NOMO-1 treated with DMSO at 0.1 percent for 48 hours (cell line): ENCODE measurements at regions not wholly inside any gene's neighbourhood (a gene's known extent, or its start where the extent isn't known, plus 50 kb on each side); places are given as distances from the start of the nearest gene placed in this dataset.

Experiments
- DNase-seq: peaks from one replicate; lab custom pipeline; 2025; ENCODE audit not compliant: unreplicated experiment; lab: John Stamatoyannopoulos, UW

- no peak for DNase-seq
These were observed 449.2 kb upstream of the DCC start for GRCh38 chr18:51890762-51891161.

DNA sequence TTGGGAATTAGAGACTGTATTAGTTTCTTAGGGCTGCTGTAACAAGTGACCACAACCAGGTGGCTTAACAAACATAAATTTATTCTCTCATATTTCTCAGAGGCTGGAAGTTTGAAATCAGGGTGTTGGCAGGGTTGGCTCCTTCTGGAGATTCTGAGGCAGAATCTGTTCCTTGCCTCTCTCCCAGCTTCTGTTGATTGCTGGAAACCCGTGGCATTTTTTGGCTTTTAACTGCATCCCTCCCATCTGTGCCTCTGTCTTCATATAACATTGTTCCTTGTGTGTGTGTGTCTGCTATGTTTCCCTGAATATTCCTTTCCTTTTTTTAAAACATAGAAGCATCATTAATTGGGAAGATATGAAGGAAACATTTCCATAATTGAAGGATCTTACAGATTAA, 448.1 kb upstream of the DCC start:
- no peak for DNase-seq

GRCh38 chr18:51897884-51898283, 442.1 kb upstream of the DCC start:
- no peak for DNase-seq

GRCh38 chr18:51907687-51908597, 432.1 kb upstream of the DCC start:
- no peak for DNase-seq

GRCh38 chr18:51908598-51908944, 431.4 kb upstream of the DCC start:
- DNase-seq: no peak

- no peak for DNase-seq
These were observed 428.4 kb upstream of the DCC start for GRCh38 chr18:51911584-51911983.

DNA sequence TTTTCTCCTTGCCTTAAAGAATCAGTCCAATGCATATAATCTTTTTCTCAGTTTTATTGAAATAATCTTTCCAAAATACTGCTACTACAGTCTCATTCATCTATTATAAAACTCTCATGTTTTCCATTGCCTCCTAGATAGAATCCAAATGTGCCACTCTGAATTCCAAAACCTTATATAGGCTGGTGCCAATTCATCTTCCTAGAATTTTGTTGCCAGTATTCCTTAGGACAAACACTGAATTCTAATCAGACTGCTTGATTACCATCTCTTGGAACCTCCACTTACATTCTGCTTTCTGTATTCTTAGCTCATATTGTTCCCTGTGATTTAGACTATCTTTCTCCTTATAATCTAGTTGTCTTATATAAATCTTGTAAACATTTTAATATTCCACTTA, 427.6 kb upstream of the DCC start:
- no peak for DNase-seq

GRCh38 chr18:51915176-51915575, 424.8 kb upstream of the DCC start:
- DNase-seq: no peak

DNA sequence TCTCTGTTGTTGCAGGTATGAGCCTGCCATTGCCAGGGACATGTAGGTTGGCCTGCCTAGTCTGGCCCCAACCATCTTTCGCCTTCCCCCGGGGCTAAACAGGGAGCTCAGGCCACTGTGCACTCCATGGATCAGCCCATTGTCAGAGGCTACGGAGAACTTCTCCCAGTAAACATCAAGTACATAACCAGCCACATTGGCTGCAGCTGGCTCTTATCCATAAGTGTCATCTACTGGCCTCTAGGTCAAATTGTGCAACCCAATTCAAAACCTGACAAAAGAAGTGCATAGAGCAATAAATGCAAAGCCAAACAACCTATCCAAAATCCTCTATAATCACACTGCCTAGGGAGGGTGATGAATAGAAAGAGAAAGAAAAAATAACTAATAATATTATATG, 418.1 kb upstream of the DCC start:
- no peak for DNase-seq

GRCh38 chr18:51933903-51934302, 406.1 kb upstream of the DCC start:
- no peak for DNase-seq

- no peak for DNase-seq
These were observed 403.9 kb upstream of the DCC start for GRCh38 chr18:51936115-51936514.

DNA sequence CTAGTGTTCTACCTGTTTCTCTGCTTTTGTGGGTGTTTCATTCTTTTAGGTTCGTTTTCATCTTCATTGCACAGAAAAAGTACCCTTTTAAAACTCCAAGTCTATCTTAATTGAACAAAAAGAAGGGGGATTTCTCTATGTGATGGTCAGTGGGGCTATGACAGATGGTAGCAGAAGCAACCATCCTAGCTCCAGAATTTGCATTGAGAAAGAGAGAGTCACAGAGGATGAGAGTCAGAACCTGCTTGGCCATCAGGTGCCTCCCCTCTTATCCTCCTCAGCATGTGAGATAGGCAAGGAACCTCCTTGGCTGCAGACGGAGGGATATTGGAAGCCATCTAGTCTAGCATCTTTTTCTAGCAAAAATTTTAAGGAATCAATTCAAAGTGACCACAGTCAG, 398.0 kb upstream of the DCC start:
- no peak for DNase-seq

DNA sequence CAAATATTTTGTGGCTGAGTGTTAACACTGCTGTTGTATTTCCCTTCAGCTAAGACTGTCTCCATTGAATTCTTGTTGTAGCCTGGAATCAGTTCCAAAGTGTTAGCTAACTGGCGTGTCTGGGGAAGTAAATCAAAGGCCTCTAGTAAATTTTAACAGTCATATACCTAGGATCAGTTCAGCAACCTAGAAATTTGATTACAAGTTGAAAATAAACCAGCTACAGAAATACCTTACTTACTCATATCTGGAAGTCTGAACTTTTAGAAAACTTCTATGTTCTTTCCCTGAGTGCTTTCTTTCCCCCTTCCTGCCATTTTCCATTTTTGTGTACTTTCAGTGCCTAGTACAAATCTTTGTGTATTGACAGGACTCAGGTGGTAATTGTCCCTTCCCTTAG, 396.7 kb upstream of the DCC start:
- DNase-seq: no peak

DNA sequence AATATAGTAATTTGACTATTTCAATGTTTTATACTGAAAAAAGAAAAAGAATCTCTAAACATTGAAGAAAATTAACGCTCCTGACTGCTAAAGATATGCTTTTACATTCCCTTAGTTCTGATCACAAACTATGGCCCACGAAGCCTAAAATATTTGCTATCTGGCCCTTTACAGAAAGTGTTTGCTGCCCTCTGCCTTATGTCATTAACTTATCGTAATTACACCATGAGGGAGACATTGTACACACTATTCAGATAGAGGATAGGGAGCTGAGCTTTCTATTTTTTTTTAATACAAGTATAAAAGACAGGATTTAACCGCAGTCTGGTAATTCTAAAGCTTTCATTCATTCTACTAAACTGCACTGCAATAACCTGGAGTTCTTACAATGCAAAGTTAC, 393.1 kb upstream of the DCC start:
- no peak for DNase-seq

GRCh38 chr18:51952844-51953243, 387.2 kb upstream of the DCC start:
- no peak for DNase-seq

GRCh38 chr18:51953521-51953920, 386.5 kb upstream of the DCC start:
- no peak for DNase-seq

DNA sequence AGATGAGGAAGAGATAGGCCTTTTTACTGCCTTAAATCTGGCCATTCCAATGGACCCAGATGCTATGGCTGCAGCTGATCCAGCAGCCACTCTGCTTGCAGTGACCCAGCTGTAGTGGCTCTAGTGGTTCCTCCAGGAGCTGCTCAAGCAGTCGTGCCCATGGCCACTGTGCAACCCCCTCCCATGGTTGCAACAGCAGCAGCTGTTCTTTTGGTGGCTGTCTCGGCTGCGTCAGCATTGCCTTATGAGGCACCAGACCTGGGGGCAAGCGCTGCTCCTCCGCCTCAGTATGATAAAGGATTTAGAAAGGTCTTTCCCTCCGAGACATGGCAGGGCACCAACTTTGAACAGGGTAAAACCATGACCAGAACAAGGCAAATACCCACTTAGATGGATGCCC, 384.9 kb upstream of the DCC start:
- no peak for DNase-seq

GRCh38 chr18:51957001-51957400, 383.0 kb upstream of the DCC start:
- no peak for DNase-seq

DNA sequence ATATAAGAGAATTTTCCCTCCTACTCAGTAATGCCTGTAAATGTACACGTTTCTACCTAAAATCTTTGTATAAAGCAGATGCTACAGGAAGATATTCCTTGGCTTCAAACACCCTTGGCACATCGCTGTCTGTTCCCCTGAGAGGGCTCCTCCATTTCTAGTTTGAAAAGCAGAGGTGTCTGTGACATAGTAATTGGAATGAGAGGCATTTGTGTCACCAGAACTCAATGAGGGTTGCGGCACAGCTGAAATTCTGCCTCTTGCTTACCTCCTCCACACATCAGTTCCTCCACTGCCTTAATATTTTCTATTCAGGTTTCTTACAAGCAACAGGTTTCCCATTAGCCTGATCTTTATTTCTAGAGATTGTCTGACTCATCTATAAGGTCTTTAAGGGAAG, 359.9 kb upstream of the DCC start:
- DNase-seq: no peak

DNA sequence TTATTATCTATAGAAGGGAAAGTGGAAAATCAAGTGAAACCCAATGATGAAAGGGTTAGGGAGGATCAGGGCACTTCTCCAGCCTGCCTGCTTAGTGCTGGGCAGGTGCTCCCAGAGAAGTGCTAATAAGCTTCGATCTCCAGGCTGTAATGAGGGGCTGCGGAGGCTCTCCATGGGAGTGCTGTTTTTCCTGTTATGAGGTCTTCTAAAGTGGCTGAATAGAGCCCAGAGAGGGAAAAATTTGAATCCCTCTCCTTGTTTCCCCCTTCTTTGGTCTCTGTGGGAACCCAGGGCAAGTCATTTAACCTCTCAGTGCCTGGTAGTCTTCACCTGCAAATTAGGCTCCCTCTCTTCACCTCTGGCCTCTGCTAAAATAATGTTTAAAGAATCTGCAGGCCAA, 351.7 kb upstream of the DCC start:
- DNase-seq: no peak

DNA sequence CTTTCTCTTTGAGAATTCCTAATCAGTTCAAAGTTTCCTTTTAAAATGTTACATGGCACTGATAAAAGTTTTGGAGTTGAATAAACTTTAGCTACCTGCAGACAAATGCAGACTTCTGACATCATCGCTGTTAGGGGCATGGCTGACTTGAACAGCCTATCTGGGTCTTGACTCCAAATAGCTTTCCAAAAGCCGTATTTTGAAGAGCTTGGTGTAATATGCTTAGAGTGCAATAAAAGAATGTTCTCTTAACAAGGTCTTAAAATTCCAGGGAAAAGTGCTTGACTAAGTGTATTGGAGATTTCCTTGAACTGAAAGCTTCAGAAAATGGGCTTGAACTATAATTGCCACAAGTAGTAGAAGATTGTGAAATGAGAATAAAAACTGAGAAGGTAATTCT, 342.9 kb upstream of the DCC start:
- no peak for DNase-seq

GRCh38 chr18:51998066-51998465, 341.9 kb upstream of the DCC start:
- no peak for DNase-seq

- DNase-seq: no peak
These were observed 341.3 kb upstream of the DCC start for GRCh38 chr18:51998711-51999110.
